Common myeloid progenitor, CD34-positive (primary cell): ENCODE measurements at regions not wholly inside any gene's neighbourhood (a gene's known extent, or its start where the extent isn't known, plus 50 kb on each side); places are given as distances from the start of the nearest gene placed in this dataset.
"Not testable (repeated sequence)": the region's sequence is repeated elsewhere in the genome, so short reads cannot be mapped to it uniquely, and the experiment has no call there.

ENCODE experiments used
- CTCF ChIA-PET: fragments of 350-600 bp; sonication (Branson Sonifier 250); formaldehyde crosslinking; loops from one replicate; lab custom pipeline; 2021; ENCODE audit warnings: antibody characterized with exemption; lab: Charles Lee
- POLR2A ChIA-PET: fragments of 350-600 bp; sonication (Branson Sonifier 250); formaldehyde crosslinking; loops from one replicate; lab custom pipeline; 2021; ENCODE audit warnings: antibody characterized with exemption; lab: Charles Lee
- DNase-seq, 3 donors: peaks; one replicate each; pipeline versions ENCODE4 v3.0.0 to v3.0.0-alpha.2; 2013
- H3K27ac ChIP-seq, 2 experiments: 1 replicate in 1 of 2; 2 replicates in 1 of 2; pipeline ENCODE4 v1.7.0; 2013; ENCODE audit warnings: inconsistent platforms in 2 of 2, low read length in 2 of 2, mild to moderate bottlenecking in 2 of 2, low read depth in 1 of 2, moderate library complexity in 1 of 2; ENCODE audit not compliant: severe bottlenecking in 2 of 2, insufficient read depth in 1 of 2, poor library complexity in 1 of 2
- H3K27me3 ChIP-seq, 5 experiments: replicated peaks in 2 of 5; 1 replicate in 3 of 5; 2 replicates in 2 of 5; pipeline versions ENCODE4 v1.6.1 to v1.7.0; 2013; ENCODE audit warnings: low read length in 4 of 5, mild to moderate bottlenecking in 2 of 5, moderate library complexity in 2 of 5, inconsistent platforms in 1 of 5; ENCODE audit not compliant: insufficient read depth in 5 of 5, control insufficient read depth in 4 of 5
- H3K36me3 ChIP-seq, 4 experiments: 1 replicate in 2 of 4; 2 replicates in 2 of 4; pipeline versions ENCODE4 v1.6.1 to v1.7.0; 2013; ENCODE audit warnings: low read length in 3 of 4, control low read depth in 1 of 4, mild to moderate bottlenecking in 1 of 4; ENCODE audit not compliant: control insufficient read depth in 4 of 4, insufficient read depth in 4 of 4
- H3K4me1 ChIP-seq, 4 experiments: 1 replicate in 3 of 4; 2 replicates in 1 of 4; pipeline versions ENCODE4 v1.6.1 to v1.7.1; 2013; ENCODE audit warnings: low read length in 3 of 4, mild to moderate bottlenecking in 3 of 4, control low read depth in 1 of 4, inconsistent platforms in 1 of 4, moderate library complexity in 1 of 4; ENCODE audit not compliant: control insufficient read depth in 4 of 4, insufficient read depth in 4 of 4; ENCODE audit errors: control extremely low read depth in 1 of 4
- H3K4me3 ChIP-seq, 7 experiments: 1 replicate in 4 of 7; 2 replicates in 3 of 7; pipeline versions ENCODE4 v1.5.1 to v1.7.0; 2013; ENCODE audit warnings: mild to moderate bottlenecking in 7 of 7, low read length in 6 of 7, moderate library complexity in 6 of 7, inconsistent platforms in 2 of 7, low read depth in 2 of 7, control low read depth in 1 of 7; ENCODE audit not compliant: insufficient read depth in 4 of 7, control insufficient read depth in 1 of 7; ENCODE audit errors: extremely low read depth in 1 of 7
- H3K9me3 ChIP-seq, 5 experiments: 1 replicate in 4 of 5; 2 replicates in 1 of 5; pipeline versions ENCODE4 v1.6.1 to v1.7.1; 2013; ENCODE audit warnings: low read length in 4 of 5, mild to moderate bottlenecking in 2 of 5, inconsistent platforms in 1 of 5, low read depth in 1 of 5, moderate library complexity in 1 of 5; ENCODE audit not compliant: control insufficient read depth in 4 of 5, insufficient read depth in 2 of 5; ENCODE audit errors: control extremely low read depth in 1 of 5
- WGBS: methylation state at CpG from one replicate; pipeline ENCODE4 v1.1.5; 2013; ENCODE audit not compliant: insufficient coverage; 5-methylcytosine and 5-hydroxymethylcytosine counted together

DNA sequence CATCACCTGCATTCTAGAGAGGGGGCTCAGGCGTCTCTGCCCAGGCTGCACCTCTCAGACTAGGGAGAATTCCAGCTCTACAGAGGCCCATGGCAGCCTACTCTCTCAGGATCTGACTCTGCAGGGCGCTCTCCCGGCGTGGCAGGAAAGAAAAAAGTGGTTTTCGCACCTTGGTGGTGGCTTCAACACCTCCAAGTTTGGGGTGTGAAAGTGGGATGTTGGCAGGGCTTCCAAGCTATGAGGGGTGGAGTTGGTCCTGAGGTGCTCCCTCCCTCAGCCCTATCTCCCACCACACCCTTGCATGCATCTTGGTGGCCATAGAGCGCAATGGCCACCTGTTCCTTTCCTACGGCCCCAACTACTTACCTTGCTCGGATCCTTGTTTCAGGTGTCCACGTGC lies 166.5 kb downstream of the VSIG4 start:
- peaks cover 0 to 16% (median 0%) of the 10 kb centered on the region in 5 experiments for H3K27me3 ChIP-seq
- H3K4me3 ChIP-seq = no peak overlapping the region
- DNase-seq = no peak
- peaks cover 0 to 5% (median 0%) of the 10 kb centered on the region in 5 experiments for H3K9me3 ChIP-seq
- ChIA-PET POLR2A (no interaction called here), CTCF (interaction anchor here (0.9 kb wide), 1 partner anchor 239 kb away, joined by 3 read pairs; no protein-coding TSS in a partner anchor)
- peaks cover 0 to 10% (median 2%) of the 10 kb centered on the region in 4 experiments for H3K4me1 ChIP-seq
- 96% methylated on average over 4 of the region's 9 CpGs for WGBS
- H3K36me3 ChIP-seq = no peaks in the 10 kb centered on the region
- no peak overlapping the region for H3K27ac ChIP-seq

DNA sequence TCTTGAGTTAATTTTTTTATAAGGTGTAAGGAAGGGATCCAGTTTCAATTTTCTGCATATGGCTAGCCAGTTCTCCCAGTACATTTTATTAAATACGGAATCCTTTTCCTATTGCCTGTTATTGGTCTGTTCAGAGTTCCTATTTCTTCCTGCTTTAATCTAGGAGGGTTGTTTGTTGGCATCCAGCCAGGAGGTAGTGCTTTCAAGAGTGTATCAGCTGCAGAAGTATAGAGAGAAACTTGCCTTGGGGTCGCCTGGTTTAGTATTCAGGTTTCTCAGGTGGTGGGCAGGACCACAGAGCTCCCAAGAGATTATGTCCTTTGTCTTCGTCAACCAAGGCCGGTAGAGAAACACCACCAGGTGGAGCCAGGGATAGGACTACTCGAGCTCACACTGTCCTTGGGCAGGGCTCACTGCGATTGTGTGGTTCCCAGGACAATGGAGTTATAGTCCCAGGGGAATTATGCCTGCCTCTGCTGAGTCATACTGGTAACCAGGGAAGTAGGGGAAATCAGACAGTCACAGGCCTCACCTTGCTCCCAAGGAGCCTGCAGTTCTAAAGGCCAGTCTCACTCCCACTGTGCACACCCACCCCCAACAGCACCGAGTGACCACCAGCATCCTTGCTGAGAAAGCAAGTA lies 168.1 kb downstream of the VSIG4 start:
- ChIA-PET POLR2A (no interaction called here), CTCF (interaction anchor here (1.2 kb wide), 1 partner anchor 62 kb away, joined by 3 read pairs; no protein-coding TSS in a partner anchor)
- H3K4me3 ChIP-seq = no peak overlapping the region
- H3K4me1 ChIP-seq = peaks cover 0 to 15% (median 2%) of the 10 kb centered on the region in 4 experiments
- H3K27ac ChIP-seq = no peak overlapping the region
- peaks cover 0 to 12% (median 0%) of the 10 kb centered on the region in 5 experiments for H3K27me3 ChIP-seq
- 68% methylated on average over 5 of the region's 7 CpGs for WGBS
- peak; percentile 23 to 45 (median 43) for DNase-seq
- H3K36me3 ChIP-seq = no peaks in the 10 kb centered on the region
- peaks cover 0 to 5% (median 0%) of the 10 kb centered on the region in 5 experiments for H3K9me3 ChIP-seq

DNA sequence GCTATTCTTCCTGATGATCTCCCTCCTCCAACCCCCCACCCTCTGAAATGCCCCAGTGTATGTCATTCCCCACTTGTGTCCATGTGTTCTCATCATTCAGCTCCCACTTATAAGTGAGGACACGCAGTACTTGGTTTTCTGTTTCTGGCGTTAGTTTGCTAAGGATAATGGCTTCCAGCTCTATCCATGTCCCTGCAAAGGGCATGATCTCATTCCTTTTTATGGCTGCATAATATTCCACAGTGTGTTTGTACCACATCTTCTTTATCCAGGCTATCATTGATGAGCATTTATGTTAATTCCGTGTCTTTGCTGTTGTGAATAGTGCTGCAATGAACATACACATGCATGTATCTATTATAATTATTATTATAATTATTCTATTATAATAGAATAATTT lies 169.3 kb downstream of the VSIG4 start:
- Histone ChIP-seq H3K4me1 (peaks cover 0 to 25% (median 2%) of the 10 kb centered on the region in 4 experiments), H3K27me3 (peaks cover 0 to 14% (median 0%) of the 10 kb centered on the region in 5 experiments)
- H3K4me3 ChIP-seq, H3K9me3 ChIP-seq, H3K36me3 ChIP-seq, H3K27ac ChIP-seq, DNase-seq, POLR2A ChIA-PET: not testable (repeated sequence)
- CTCF ChIA-PET = interaction anchor here (0.6 to 1.2 kb wide), 2 partner anchors 61 to 857 kb away, joined by 3 read pairs; no protein-coding TSS in a partner anchor
- 89% methylated on average over 2 of the region's 3 CpGs for WGBS

GRCh38 chrX:65866773-65867172 lies 173.1 kb downstream of the VSIG4 start:
- no CpG with 5 or more reads among the region's 1 CpG for WGBS
- Histone ChIP-seq H3K36me3 (no peaks in the 10 kb centered on the region), H3K4me1 (peaks cover 0 to 23% (median 2%) of the 10 kb centered on the region in 4 experiments), H3K4me3 (no peak overlapping the region), H3K27ac (no peak overlapping the region), H3K27me3 (peaks cover 0 to 14% (median 0%) of the 10 kb centered on the region in 5 experiments), H3K9me3 (no peaks in the 10 kb centered on the region)
- ChIA-PET CTCF (no interaction called here), POLR2A (no interaction called here)
- peak; percentile 5 to 71 (median 54) for DNase-seq

DNA sequence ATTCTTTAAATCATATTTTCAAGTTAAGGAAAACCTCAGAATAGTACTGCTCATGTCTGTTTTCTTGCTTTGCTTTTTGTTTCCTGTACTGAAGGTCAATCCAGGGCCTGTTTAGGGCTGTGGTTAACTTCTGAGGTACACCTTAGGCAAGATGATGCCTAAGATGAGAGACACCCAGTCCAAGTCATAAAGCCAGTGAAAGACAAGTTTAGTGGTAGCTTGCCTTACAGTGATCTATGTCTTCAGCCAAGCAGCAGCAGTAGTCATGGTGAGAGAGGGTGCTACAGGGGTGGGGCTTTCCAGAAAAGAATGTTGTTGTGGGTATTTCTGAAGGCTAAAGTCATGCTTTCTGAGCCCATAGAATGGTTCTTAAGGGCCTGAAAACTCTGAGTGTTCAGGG lies 173.7 kb downstream of the VSIG4 start:
- CTCF ChIA-PET = no interaction called here
- H3K36me3 ChIP-seq = no peaks in the 10 kb centered on the region
- H3K27ac ChIP-seq = no peak overlapping the region
- no peak overlapping the region for H3K4me3 ChIP-seq
- POLR2A ChIA-PET = no interaction called here
- DNase-seq = peak in 2 of 3 donors; percentile 39 to 47
- H3K9me3 ChIP-seq = no peaks in the 10 kb centered on the region
- peaks cover 0 to 28% (median 4%) of the 10 kb centered on the region in 4 experiments for H3K4me1 ChIP-seq
- peaks cover 0 to 14% (median 0%) of the 10 kb centered on the region in 5 experiments for H3K27me3 ChIP-seq

DNA sequence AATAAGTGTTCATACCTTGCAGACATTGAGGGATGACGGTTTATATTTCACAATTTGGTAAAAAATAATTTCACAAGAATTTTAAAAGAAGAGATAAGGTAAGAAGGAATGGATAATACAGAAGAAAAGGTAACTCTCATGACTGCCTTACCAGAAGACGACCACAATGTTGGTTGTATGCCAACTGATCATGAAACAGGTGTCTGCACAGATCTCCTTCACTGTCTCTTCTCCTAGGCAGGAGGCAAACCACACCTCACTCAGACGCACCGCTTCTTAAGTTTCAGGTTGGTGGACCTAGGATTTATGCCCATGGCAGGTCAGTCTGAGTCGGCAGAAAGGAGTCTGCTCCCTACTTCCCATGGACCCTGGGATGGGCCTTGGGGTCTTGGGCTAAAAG lies 177.2 kb downstream of the VSIG4 start:
- ChIA-PET CTCF (interaction anchor here (0.6 kb wide), 1 partner anchor 24 kb away, joined by 4 read pairs; no protein-coding TSS in a partner anchor), POLR2A (no interaction called here)
- Histone ChIP-seq H3K4me1 (peaks cover 0 to 28% (median 4%) of the 10 kb centered on the region in 4 experiments), H3K36me3 (no peaks in the 10 kb centered on the region), H3K27me3 (peaks cover 0 to 19% (median 0%) of the 10 kb centered on the region in 5 experiments), H3K4me3 (no peak overlapping the region), H3K27ac (no peak overlapping the region), H3K9me3 (no peaks in the 10 kb centered on the region)
- WGBS = 73% methylated on average over 4 of the region's 5 CpGs
- peak in 1 of 3 donors; percentile 32 for DNase-seq

- Histone ChIP-seq H3K4me3 (no peak overlapping the region), H3K36me3 (no peaks in the 10 kb centered on the region), H3K9me3 (peaks cover 0 to 8% (median 0%) of the 10 kb centered on the region in 5 experiments), H3K27ac (no peak overlapping the region), H3K27me3 (peaks cover 0 to 15% (median 0%) of the 10 kb centered on the region in 5 experiments), H3K4me1 (peaks cover 0 to 13% (median 4%) of the 10 kb centered on the region in 4 experiments)
- ChIA-PET CTCF (no interaction called here), POLR2A (no interaction called here)
- DNase-seq = no peak
Observed at GRCh38 chrX:65859299-65859698, 180.6 kb downstream of the VSIG4 start.
